Parathyroid adenoma (tissue), 2 donors: ENCODE measurements at regions not wholly inside any gene's neighbourhood (a gene's known extent, or its start where the extent isn't known, plus 50 kb on each side); places are given as distances from the start of the nearest gene placed in this dataset.

Source experiments
- H2AFZ ChIP-seq: fragments of 300-600 bp; sonication (generic); one replicate; pipeline ENCODE4 v1.7.0; 2017; ENCODE audit warnings: antibody characterized with exemption, mild to moderate bottlenecking
- H3K27ac ChIP-seq: fragments of 300-600 bp; sonication (generic); one replicate; pipeline ENCODE4 v1.7.0; 2017
- H3K27me3 ChIP-seq: fragments of 300-600 bp; sonication (generic); one replicate; pipeline ENCODE4 v1.7.0; 2017; ENCODE audit warnings: low read length; ENCODE audit not compliant: control insufficient read depth, insufficient read depth
- H3K36me3 ChIP-seq: fragments of 300-600 bp; sonication (generic); one replicate; pipeline ENCODE4 v1.7.0; 2017; ENCODE audit warnings: low read length; ENCODE audit not compliant: control insufficient read depth, insufficient read depth
- H3K4me1 ChIP-seq: fragments of 300-600 bp; sonication (generic); one replicate; pipeline ENCODE4 v1.7.0; 2017; ENCODE audit warnings: control low read depth
- H3K4me2 ChIP-seq: fragments of 300-600 bp; sonication (generic); one replicate; pipeline ENCODE4 v1.7.0; 2017; ENCODE audit warnings: low read length
- H3K4me3 ChIP-seq: fragments of 300-600 bp; sonication (generic); one replicate; pipeline ENCODE4 v1.7.0; 2017; ENCODE audit warnings: low read depth, low read length
- H3K79me2 ChIP-seq: fragments of 300-600 bp; sonication (generic); one replicate; pipeline ENCODE4 v1.7.0; 2017; ENCODE audit warnings: control low read depth
- H3K9ac ChIP-seq: fragments of 300-600 bp; sonication (generic); one replicate; pipeline ENCODE4 v1.7.0; 2017; ENCODE audit warnings: mild to moderate bottlenecking
- H3K9me3 ChIP-seq: fragments of 300-600 bp; sonication (generic); one replicate; pipeline ENCODE4 v1.7.0; 2017; ENCODE audit warnings: low read length; ENCODE audit not compliant: control insufficient read depth
- TF ChIP-seq, protein P1 (sequence below): fragments of 300-600 bp; sonication (generic); IDR thresholded peaks from one replicate; pipeline ENCODE4 v1.7.0; 2017; ENCODE audit warnings: antibody characterized with exemption, mild to moderate bottlenecking
- donor health status: primary hyperparathyroidism.

- Histone ChIP-seq H3K79me2 (no peaks in the 10 kb centered on the region), H3K36me3 (no peaks in the 10 kb centered on the region), H3K27ac (no peak overlapping the region), H2AFZ (no peak overlapping the region), H3K9ac (no peak overlapping the region), H3K4me1 (no peaks in the 10 kb centered on the region), H3K4me2 (no peak overlapping the region), H3K9me3 (no peaks in the 10 kb centered on the region), H3K27me3 (no peaks in the 10 kb centered on the region), H3K4me3 (no peak overlapping the region)
- TF ChIP-seq, protein P1, sequence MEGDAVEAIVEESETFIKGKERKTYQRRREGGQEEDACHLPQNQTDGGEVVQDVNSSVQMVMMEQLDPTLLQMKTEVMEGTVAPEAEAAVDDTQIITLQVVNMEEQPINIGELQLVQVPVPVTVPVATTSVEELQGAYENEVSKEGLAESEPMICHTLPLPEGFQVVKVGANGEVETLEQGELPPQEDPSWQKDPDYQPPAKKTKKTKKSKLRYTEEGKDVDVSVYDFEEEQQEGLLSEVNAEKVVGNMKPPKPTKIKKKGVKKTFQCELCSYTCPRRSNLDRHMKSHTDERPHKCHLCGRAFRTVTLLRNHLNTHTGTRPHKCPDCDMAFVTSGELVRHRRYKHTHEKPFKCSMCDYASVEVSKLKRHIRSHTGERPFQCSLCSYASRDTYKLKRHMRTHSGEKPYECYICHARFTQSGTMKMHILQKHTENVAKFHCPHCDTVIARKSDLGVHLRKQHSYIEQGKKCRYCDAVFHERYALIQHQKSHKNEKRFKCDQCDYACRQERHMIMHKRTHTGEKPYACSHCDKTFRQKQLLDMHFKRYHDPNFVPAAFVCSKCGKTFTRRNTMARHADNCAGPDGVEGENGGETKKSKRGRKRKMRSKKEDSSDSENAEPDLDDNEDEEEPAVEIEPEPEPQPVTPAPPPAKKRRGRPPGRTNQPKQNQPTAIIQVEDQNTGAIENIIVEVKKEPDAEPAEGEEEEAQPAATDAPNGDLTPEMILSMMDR, result no peak
Observed at GRCh38 chr3:72636969-72637597, 211.2 kb downstream of the SHQ1 start.

DNA sequence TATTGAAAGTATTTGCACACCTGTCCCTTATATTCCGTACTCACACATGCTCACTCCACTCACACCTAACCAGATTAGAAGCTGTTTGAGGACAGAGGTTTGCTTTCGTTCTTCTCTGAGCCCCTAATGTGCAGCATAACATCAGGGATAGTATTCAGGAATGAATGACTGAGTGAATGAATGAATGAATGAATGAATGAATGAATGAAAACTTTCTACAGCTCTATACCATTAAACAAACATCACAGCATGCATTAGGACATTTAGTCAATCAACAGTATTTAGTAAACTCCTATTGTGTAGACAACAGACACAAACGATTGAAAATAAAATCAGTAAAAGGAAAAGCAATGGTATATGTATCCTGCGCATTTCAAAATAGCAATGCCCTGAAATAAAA, 212.7 kb downstream of the SHQ1 start:
- Histone ChIP-seq H3K27me3 (no peaks in the 10 kb centered on the region), H3K9ac (no peak overlapping the region), H3K4me3 (no peak overlapping the region), H3K9me3 (no peaks in the 10 kb centered on the region), H2AFZ (no peak overlapping the region), H3K4me1 (no peaks in the 10 kb centered on the region), H3K36me3 (no peaks in the 10 kb centered on the region), H3K4me2 (no peak overlapping the region), H3K79me2 (no peaks in the 10 kb centered on the region), H3K27ac (no peak overlapping the region)
- TF ChIP-seq, protein P1, result no peak

DNA sequence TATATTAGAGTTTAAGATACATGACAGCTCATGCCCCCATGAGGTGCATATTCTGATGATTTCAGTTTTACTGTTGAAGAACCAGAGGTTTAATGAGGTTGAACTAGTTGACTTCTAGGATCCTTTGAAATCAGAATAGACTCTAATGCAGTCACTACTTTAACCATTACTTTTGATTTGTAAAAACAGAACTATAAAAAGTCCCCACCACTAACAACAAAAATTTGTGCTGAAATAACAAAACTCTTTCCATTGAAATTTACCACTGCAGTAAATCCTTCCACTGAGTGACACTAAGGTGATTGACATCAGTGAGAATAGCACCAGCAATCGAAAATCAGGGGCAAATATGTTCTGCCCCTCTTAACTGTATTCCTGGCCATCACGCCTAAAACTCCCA, 214.1 kb downstream of the SHQ1 start:
- H3K9me3 ChIP-seq, result no peaks in the 10 kb centered on the region
- no peaks in the 10 kb centered on the region for H3K36me3 ChIP-seq
- no peak overlapping the region for H2AFZ ChIP-seq
- TF ChIP-seq, protein P1, result no peak
- H3K27ac ChIP-seq, result no peak overlapping the region
- no peak overlapping the region for H3K4me3 ChIP-seq
- H3K27me3 ChIP-seq, result no peaks in the 10 kb centered on the region
- no peaks in the 10 kb centered on the region for H3K4me1 ChIP-seq
- no peaks in the 10 kb centered on the region for H3K79me2 ChIP-seq
- no peak overlapping the region for H3K4me2 ChIP-seq
- no peak overlapping the region for H3K9ac ChIP-seq

DNA sequence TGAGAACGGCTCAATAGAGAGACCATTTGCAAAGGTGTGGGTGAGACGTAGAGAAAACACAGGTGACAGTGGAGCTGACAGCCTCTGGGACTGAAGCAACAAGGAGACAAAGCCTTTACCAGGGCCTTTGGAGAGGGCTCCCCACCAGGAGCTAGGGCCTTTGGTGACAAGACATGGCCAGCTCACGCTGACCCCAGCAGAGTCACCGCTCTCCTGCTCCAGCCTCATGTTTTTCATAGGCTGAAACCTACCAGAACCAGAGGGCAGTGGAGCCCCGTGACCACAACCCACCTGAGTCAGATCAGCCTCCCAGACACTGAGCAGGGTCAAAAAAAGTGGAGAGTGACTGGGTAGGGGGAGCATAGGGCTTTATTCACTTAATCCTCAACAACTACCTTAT, 214.7 kb downstream of the SHQ1 start:
- Histone ChIP-seq H2AFZ (no peak overlapping the region), H3K79me2 (no peaks in the 10 kb centered on the region), H3K27ac (no peak overlapping the region), H3K4me3 (no peak overlapping the region), H3K36me3 (no peaks in the 10 kb centered on the region), H3K9me3 (no peaks in the 10 kb centered on the region), H3K4me2 (no peak overlapping the region), H3K27me3 (no peaks in the 10 kb centered on the region), H3K9ac (no peak overlapping the region), H3K4me1 (no peaks in the 10 kb centered on the region)
- TF ChIP-seq, protein P1, result no peak

GRCh38 chr3:72633121-72633520, 215.1 kb downstream of the SHQ1 start:
- no peak overlapping the region for H3K27ac ChIP-seq
- H3K4me1 ChIP-seq, result no peaks in the 10 kb centered on the region
- no peak overlapping the region for H3K9ac ChIP-seq
- no peak overlapping the region for H3K4me2 ChIP-seq
- H3K9me3 ChIP-seq, result no peaks in the 10 kb centered on the region
- no peak overlapping the region for H2AFZ ChIP-seq
- no peaks in the 10 kb centered on the region for H3K27me3 ChIP-seq
- H3K4me3 ChIP-seq, result no peak overlapping the region
- TF ChIP-seq, protein P1, result no peak
- no peaks in the 10 kb centered on the region for H3K79me2 ChIP-seq
- no peaks in the 10 kb centered on the region for H3K36me3 ChIP-seq
